ENCODE measurements at regions not wholly inside any gene's neighbourhood (a gene's known extent, or its start where the extent isn't known, plus 50 kb on each side); places are given as distances from the start of the nearest gene placed in this dataset.

DNA sequence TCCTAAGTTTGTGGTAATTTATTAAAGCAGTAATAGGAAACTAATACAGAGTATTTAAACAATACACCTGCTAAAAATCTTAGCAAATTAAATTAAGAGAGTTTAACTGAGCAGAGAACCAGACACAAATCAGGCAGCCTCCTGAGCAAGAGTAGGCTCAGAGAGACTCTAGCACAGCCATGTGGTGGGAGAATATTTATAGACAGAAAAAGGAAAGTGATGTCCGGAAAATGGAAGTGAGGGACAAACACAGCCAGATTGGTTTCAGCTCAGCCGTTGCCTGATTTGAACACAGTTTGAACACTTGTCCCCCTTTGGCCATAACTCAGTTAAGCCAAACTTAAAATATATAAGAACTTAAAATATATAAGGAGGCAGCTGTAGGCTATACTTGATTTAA, 192.6 kb upstream of the PSMD7 start:
- Histone ChIP-seq H3K4me3 (ENCODE audit: low read depth, low read length) (no peak overlapping the region), H3K36me3 (no peaks in the 10 kb centered on the region), H3K27me3 (ENCODE audit: insufficient read depth, low read depth, severe bottlenecking) (peaks cover 13% of the 10 kb centered on the region), H3K27ac (no peak overlapping the region), H3K9me3 (ENCODE audit: severe bottlenecking) (no peaks in the 10 kb centered on the region)
- DNase-seq = no peak
- TF ChIP-seq, protein P1, sequence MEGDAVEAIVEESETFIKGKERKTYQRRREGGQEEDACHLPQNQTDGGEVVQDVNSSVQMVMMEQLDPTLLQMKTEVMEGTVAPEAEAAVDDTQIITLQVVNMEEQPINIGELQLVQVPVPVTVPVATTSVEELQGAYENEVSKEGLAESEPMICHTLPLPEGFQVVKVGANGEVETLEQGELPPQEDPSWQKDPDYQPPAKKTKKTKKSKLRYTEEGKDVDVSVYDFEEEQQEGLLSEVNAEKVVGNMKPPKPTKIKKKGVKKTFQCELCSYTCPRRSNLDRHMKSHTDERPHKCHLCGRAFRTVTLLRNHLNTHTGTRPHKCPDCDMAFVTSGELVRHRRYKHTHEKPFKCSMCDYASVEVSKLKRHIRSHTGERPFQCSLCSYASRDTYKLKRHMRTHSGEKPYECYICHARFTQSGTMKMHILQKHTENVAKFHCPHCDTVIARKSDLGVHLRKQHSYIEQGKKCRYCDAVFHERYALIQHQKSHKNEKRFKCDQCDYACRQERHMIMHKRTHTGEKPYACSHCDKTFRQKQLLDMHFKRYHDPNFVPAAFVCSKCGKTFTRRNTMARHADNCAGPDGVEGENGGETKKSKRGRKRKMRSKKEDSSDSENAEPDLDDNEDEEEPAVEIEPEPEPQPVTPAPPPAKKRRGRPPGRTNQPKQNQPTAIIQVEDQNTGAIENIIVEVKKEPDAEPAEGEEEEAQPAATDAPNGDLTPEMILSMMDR (IDR thresholded peaks at IDR 0.05; ENCODE audit: low read depth, low read length) = no peak

DNA sequence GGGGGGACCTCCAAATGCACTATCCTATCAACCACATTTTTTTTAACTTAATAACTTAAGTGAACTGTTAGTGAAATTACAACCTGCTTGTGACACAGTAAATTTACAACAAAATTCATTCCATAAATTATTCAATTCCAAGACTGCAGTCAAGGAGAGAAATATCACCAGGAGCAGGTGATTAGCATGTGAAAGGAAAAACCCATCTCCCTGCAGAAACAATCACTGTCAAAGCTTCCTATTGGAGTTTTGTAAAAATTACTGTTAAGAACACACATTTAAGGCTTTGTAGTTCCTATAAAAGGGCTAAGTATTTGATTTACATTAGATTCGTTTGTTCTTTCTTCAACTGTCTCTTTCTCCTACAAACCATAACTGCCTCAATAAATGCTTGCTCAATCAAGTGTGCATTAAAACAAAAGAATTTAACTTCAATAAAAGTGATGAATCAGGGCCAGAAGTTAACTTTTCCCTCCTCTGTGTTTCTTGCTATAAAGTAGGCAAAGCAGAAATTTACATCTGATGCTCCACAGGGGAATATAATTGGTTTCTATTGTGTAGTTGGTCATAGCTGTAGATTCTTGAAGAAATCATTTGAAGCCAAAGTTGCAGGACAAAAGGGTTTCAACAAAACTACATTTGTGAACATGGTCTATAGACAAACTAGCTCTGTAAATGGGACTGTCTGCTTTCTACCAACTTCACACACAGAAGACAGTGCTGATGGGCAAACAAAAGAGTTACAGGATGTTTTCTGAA, 195.1 kb upstream of the PSMD7 start:
- no peaks in the 10 kb centered on the region for H3K36me3 ChIP-seq
- no peak for DNase-seq
- no peak overlapping the region for H3K4me3 ChIP-seq (ENCODE audit: low read depth, low read length)
- no peak overlapping the region for H3K27ac ChIP-seq
- TF ChIP-seq, protein P1 (IDR thresholded peaks at IDR 0.05; ENCODE audit: low read depth, low read length) = no peak
- peaks cover 23% of the 10 kb centered on the region for H3K27me3 ChIP-seq (ENCODE audit: insufficient read depth, low read depth, severe bottlenecking)
- H3K9me3 ChIP-seq (ENCODE audit: severe bottlenecking) = no peaks in the 10 kb centered on the region

DNA sequence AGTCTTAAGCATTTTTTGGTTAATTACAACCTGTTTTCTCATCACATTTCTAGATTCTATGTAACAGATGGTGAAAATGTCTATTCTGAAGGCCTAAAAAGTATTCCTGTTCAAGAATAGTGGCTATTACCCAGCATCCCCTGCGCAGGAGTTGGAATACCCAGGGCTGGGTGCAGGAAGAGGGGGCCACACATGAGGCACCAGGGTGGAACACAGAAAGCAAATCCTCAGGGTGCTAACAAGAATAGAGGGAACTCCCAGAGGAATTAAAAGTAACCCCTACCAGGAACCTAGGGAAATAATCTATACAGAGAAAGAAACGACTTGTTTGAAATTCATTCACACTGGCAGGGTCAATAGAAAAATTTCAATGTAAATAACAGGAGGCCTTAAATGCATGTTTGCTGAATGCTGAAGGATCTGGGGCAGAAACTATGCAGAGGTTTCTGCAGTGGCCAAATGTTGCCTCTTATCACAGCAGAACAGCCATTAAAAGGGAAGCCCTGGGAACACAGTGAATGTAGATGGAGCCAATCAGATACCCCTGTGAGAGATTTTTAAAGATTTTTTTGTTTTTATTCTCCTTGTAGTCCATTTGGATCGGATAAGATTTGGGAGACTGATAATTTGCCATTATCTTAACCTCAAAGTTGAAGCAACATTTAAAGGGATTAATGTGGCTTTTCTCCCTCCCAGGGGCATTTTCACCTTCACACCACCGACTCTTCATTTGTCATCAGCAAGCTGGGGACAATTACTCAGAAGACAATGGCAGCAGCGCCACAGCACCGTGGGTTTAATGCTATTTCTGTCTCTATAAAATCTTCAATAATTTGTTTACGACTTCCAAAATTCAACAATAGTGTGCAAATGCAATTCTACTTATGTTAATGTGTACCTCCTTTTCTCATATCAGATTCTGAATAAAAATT, 196.0 kb upstream of the PSMD7 start:
- H3K36me3 ChIP-seq = no peaks in the 10 kb centered on the region
- H3K27ac ChIP-seq = no peak overlapping the region
- H3K9me3 ChIP-seq (ENCODE audit: severe bottlenecking) = no peaks in the 10 kb centered on the region
- no peak for DNase-seq
- H3K4me3 ChIP-seq (ENCODE audit: low read depth, low read length) = no peak overlapping the region
- TF ChIP-seq, protein P1 (IDR thresholded peaks at IDR 0.05; ENCODE audit: low read depth, low read length) = no peak
- peaks cover 23% of the 10 kb centered on the region for H3K27me3 ChIP-seq (ENCODE audit: insufficient read depth, low read depth, severe bottlenecking)

DNA sequence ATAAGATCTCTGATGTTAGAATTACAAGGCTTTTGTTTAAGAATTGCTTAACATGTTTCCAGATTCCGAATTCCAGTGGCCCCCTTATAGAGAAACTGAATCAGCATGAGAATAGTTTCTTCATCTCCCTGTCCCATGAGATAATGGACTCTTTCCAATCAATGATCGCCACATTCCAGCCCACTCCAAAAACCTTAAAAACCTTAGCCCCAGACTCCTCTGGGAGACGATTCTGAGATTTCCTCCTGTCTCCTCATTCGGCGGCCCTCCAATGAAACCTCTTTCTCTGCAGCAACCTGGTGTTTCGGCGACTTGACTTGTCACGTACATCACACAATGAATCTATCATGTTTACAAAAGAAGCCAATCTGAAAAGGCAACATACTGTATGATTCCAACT, 197.1 kb upstream of the PSMD7 start:
- Histone ChIP-seq H3K27me3 (ENCODE audit: insufficient read depth, low read depth, severe bottlenecking) (peaks cover 26% of the 10 kb centered on the region), H3K4me3 (ENCODE audit: low read depth, low read length) (no peak overlapping the region), H3K9me3 (ENCODE audit: severe bottlenecking) (no peaks in the 10 kb centered on the region), H3K36me3 (no peaks in the 10 kb centered on the region), H3K27ac (no peak overlapping the region)
- no peak for DNase-seq
- TF ChIP-seq, protein P1 (IDR thresholded peaks at IDR 0.05; ENCODE audit: low read depth, low read length) = no peak

DNA sequence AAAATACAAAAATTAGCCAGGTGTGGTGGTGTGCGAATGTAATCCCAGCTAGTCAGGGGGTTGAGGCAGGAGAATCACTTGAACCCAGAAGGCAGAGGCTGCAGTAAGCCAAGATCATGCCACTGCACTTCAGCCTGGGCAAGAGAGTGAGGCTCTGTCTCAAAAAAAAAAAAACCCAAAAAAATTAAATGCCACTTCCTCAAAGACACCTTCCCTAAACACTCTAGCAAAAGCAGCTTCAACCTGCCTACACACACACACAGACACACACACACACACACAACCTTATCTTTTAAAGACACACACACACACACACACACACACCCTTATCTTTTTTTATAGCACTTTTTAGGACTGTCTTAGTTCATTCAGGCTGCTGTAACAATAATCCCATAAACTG, 201.7 kb upstream of the PSMD7 start:
- no peaks in the 10 kb centered on the region for H3K36me3 ChIP-seq
- H3K27ac ChIP-seq = no peak overlapping the region
- DNase-seq = no peak
- TF ChIP-seq, protein P1 (IDR thresholded peaks at IDR 0.05; ENCODE audit: low read depth, low read length) = no peak
- no peaks in the 10 kb centered on the region for H3K9me3 ChIP-seq (ENCODE audit: severe bottlenecking)
- H3K27me3 ChIP-seq (ENCODE audit: insufficient read depth, low read depth, severe bottlenecking) = peaks cover 47% of the 10 kb centered on the region
- H3K4me3 ChIP-seq (ENCODE audit: low read depth, low read length) = no peak overlapping the region
